ENCODE measurements at regions not wholly inside any gene's neighbourhood (a gene's known extent, or its start where the extent isn't known, plus 50 kb on each side); places are given as distances from the start of the nearest gene placed in this dataset.

- TF ChIP-seq, protein P1, sequence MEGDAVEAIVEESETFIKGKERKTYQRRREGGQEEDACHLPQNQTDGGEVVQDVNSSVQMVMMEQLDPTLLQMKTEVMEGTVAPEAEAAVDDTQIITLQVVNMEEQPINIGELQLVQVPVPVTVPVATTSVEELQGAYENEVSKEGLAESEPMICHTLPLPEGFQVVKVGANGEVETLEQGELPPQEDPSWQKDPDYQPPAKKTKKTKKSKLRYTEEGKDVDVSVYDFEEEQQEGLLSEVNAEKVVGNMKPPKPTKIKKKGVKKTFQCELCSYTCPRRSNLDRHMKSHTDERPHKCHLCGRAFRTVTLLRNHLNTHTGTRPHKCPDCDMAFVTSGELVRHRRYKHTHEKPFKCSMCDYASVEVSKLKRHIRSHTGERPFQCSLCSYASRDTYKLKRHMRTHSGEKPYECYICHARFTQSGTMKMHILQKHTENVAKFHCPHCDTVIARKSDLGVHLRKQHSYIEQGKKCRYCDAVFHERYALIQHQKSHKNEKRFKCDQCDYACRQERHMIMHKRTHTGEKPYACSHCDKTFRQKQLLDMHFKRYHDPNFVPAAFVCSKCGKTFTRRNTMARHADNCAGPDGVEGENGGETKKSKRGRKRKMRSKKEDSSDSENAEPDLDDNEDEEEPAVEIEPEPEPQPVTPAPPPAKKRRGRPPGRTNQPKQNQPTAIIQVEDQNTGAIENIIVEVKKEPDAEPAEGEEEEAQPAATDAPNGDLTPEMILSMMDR (conservative IDR thresholded peaks at IDR 0.05; ENCODE audit: control insufficient read depth, insufficient read depth, low read depth, low read length): no peak
Observed at GRCh38 chr14:97705976-97706375, 908.8 kb downstream of the VRK1 start.

GRCh38 chr14:97706819-97707218, 909.6 kb downstream of the VRK1 start:
- no peak for DNase-seq (ENCODE audit: low read depth)
- no peak overlapping the region for H3K4me3 ChIP-seq (ENCODE audit: control insufficient read depth, low read depth, low read length)
- TF ChIP-seq, protein P1 (conservative IDR thresholded peaks at IDR 0.05; ENCODE audit: control insufficient read depth, insufficient read depth, low read depth, low read length): no peak

More at GRCh38 chr14:97705976-97706375, 908.8 kb downstream of the VRK1 start:
- no peak overlapping the region for H3K4me3 ChIP-seq (ENCODE audit: control insufficient read depth, low read depth, low read length)
- no peak for DNase-seq (ENCODE audit: low read depth)

GRCh38 chr14:97707603-97708002, 910.4 kb downstream of the VRK1 start:
- no peak overlapping the region for H3K4me3 ChIP-seq (ENCODE audit: control insufficient read depth, low read depth, low read length)

DNA sequence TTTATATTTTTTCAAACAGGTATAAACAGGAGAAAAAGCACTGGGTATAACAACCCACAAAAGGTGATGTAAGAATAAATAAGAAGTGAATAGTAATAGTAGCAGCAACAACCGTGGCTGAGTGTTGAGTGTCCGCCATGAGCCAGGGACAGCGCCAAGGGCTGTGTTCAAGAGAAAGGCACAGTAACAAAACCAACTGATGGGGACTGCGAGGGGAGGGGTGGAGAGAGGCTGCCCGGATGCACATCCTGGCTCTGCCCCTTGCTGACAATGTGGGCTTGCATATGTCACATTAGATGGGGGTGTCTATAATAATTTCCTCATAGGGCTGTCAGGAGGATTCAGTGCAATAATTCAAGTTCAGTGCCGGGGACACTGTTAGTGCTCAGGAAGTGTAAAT, 912.4 kb downstream of the VRK1 start:
- no peak overlapping the region for H3K4me3 ChIP-seq (ENCODE audit: control insufficient read depth, low read depth, low read length)
- DNase-seq (ENCODE audit: low read depth): no peak
- TF ChIP-seq, protein P1 (conservative IDR thresholded peaks at IDR 0.05; ENCODE audit: control insufficient read depth, insufficient read depth, low read depth, low read length): no peak

More at GRCh38 chr14:97707603-97708002, 910.4 kb downstream of the VRK1 start:
- DNase-seq (ENCODE audit: low read depth): no peak
- TF ChIP-seq, protein P1 (conservative IDR thresholded peaks at IDR 0.05; ENCODE audit: control insufficient read depth, insufficient read depth, low read depth, low read length): no peak

DNA sequence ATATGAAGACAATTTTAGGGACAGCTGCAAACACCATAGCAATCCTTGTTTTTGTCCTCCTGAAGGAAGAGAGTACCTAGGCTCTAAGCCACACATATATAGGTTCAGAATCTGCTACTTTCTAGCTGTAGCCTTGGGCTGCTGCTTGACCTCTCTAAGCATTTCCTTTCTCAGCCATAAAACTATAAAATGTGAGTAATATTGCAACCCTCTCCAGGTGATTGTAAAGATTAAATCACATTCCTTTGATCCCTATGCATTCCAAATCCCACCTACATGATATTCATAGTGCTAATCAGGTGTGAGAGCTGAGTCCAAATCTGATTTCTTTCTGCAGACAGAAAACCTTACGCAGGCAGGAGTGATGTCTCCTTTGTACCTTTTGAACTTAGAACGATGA, 913.5 kb downstream of the VRK1 start:
- DNase-seq (ENCODE audit: low read depth): no peak
- TF ChIP-seq, protein P1 (conservative IDR thresholded peaks at IDR 0.05; ENCODE audit: control insufficient read depth, insufficient read depth, low read depth, low read length): no peak
- H3K4me3 ChIP-seq (ENCODE audit: control insufficient read depth, low read depth, low read length): no peak overlapping the region

DNA sequence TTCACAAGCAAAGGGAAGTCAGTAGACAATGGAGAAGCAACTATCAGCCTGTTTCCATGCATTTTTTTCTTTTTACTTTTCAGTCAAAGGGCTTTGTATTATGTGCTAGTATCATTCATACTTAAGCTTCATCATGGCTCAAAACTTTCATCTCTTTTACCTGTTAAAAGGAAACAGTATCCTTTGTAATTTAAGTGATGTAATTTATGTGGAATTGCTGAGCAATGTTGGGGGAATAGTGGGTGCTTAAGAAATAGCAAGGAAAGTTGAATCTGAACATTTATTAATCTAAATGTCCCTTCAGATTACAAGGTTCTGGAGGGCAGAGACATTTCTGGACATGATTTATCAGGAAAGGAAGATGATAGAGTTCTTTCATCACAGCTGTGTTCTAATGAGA, 915.3 kb downstream of the VRK1 start:
- TF ChIP-seq, protein P1 (conservative IDR thresholded peaks at IDR 0.05; ENCODE audit: control insufficient read depth, insufficient read depth, low read depth, low read length): no peak
- DNase-seq (ENCODE audit: low read depth): no peak
- no peak overlapping the region for H3K4me3 ChIP-seq (ENCODE audit: control insufficient read depth, low read depth, low read length)

DNA sequence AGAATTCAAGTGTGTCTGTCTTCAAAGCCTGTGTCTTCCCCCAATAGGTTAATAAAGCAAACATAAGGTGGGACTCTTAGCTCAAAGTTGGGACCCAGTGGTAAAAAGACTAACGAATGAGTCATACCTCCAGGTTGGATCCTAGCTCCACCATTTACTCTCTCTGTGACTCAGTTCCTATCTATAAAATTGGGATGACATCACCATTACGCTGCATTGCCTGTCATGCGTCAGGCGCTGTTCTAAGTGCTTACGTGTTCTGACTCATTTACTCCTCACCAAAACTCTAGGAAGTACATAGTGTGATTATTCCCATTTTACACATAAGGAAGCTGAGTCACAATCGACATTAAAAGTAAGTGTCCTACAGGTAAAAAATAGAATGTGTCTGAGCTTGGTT, 915.8 kb downstream of the VRK1 start:
- TF ChIP-seq, protein P1 (conservative IDR thresholded peaks at IDR 0.05; ENCODE audit: control insufficient read depth, insufficient read depth, low read depth, low read length): no peak
- DNase-seq (ENCODE audit: low read depth): peak; percentile 70

More for the DNA sequence above, 915.8 kb downstream of the VRK1 start:
- H3K4me3 ChIP-seq (ENCODE audit: control insufficient read depth, low read depth, low read length): no peak overlapping the region

Measured in fibroblast of mammary gland (primary cell).